GM12878 (cell line): ENCODE measurements at regions not wholly inside any gene's neighbourhood (a gene's known extent, or its start where the extent isn't known, plus 50 kb on each side); places are given as distances from the start of the nearest gene placed in this dataset.

Experiments used
- ATAC-seq: fragments of 200-7000 bp; cut with Tn5 transposase; 3 replicates; pipeline ENCODE4 v1.9.1; 2020; ENCODE audit warnings: mild to moderate bottlenecking, moderate library complexity
- BruUV-seq: library from RNA; stranded (reverse); fragments of 400-500 nt; replicated peaks from 2 replicates; lab custom pipeline; 2021; lab: Mats Ljungman, UMichigan
- CTCF ChIA-PET: fragments of 300-600 bp; sonication (Branson Sonifier 250); formaldehyde crosslinking; extraction: SDS; loops from one replicate; lab custom pipeline; 2021; ENCODE audit warnings: inconsistent platforms; lab: Yijun Ruan, JAX
- POLR2A ChIA-PET: fragments of 350-600 bp; formaldehyde crosslinking; extraction: SDS; loops from one replicate; lab custom pipeline; 2021; ENCODE audit warnings: inconsistent platforms; lab: Charles Lee
- RAD21 ChIA-PET: fragments of 300-600 bp; sonication (Branson Sonifier 250); formaldehyde crosslinking; loops from one replicate; lab custom pipeline; 2023; ENCODE audit warnings: antibody characterized with exemption; ENCODE audit not compliant: unreplicated experiment; lab: Charles Lee
- SMC1A ChIA-PET: fragments of 300-600 bp; sonication (Branson Sonifier 250); formaldehyde crosslinking; loops from one replicate; lab custom pipeline; 2023; ENCODE audit not compliant: unreplicated experiment, uncharacterized antibody; lab: Charles Lee
- DNase-seq: peaks from one replicate; pipeline ENCODE4 v3.0.0-alpha.2; 2011; ENCODE audit warnings: low read depth, low spot score
- FAIRE-seq: peaks from 3 replicates; lab custom pipeline; 2011; peaks lifted over from hg19 to GRCh38; lab: Jason Lieb, UNC
- H2AFZ ChIP-seq: 2 replicates; pipeline ENCODE4 v1.6.0; 2011; ENCODE audit warnings: low read depth, low read length, control low read depth; ENCODE audit not compliant: control insufficient read depth
- H3K27ac ChIP-seq: 2 replicates; pipeline ENCODE4 v1.5.1; 2011; ENCODE audit warnings: control low read depth; ENCODE audit not compliant: control insufficient read depth, insufficient read depth
- H3K27me3 ChIP-seq, 2 experiments: replicated peaks in 1 of 2; 2 replicates each; pipeline versions ENCODE4 v1.6.0 to v1.6.1; 2011; ENCODE audit warnings: low read length in 1 of 2; ENCODE audit not compliant: control insufficient read depth in 2 of 2, insufficient read depth in 2 of 2
- H3K36me3 ChIP-seq, 2 experiments: 2 replicates each; pipeline ENCODE4 v1.5.1; 2011; ENCODE audit warnings: low read length in 1 of 2; ENCODE audit not compliant: control insufficient read depth in 2 of 2, insufficient read depth in 2 of 2
- H3K4me1 ChIP-seq: 2 replicates; pipeline ENCODE4 v1.6.1; 2011; ENCODE audit warnings: mild to moderate bottlenecking, low read length, moderate library complexity, mixed read lengths; ENCODE audit not compliant: control insufficient read depth, insufficient read depth
- H3K4me2 ChIP-seq: 2 replicates; pipeline ENCODE4 v1.6.0; 2011; ENCODE audit warnings: control low read depth; ENCODE audit not compliant: control insufficient read depth, insufficient read depth
- H3K4me3 ChIP-seq: fragments of 200-600 bp; sonication (generic); 2 replicates; pipeline ENCODE4 v1.5.1; 2016
- H3K79me2 ChIP-seq: 2 replicates; pipeline ENCODE4 v1.6.0; 2011; ENCODE audit warnings: low read length; ENCODE audit not compliant: control insufficient read depth, insufficient read depth
- H3K9ac ChIP-seq: 2 replicates; pipeline ENCODE4 v1.8.0; 2011; ENCODE audit warnings: low read length, control low read depth, mixed read lengths; ENCODE audit not compliant: control insufficient read depth, insufficient read depth
- H3K9me3 ChIP-seq: replicated peaks from 3 replicates; pipeline ENCODE4 v1.5.1; 2011; ENCODE audit warnings: mild to moderate bottlenecking, low read length; ENCODE audit not compliant: control insufficient read depth, insufficient read depth
- H4K20me1 ChIP-seq: 2 replicates; pipeline ENCODE4 v1.6.0; 2011; ENCODE audit not compliant: control insufficient read depth, insufficient read depth
- ETV6 ChIP-seq, 2 experiments: fragments of 450-650 bp in 1 of 2; IDR thresholded peaks in 1 of 2; conservative IDR thresholded peaks in 1 of 2; 2 replicates each; pipeline ENCODE4 v1.6.1; 2014; ENCODE audit warnings: antibody characterized with exemption in 1 of 2, borderline replicate concordance in 1 of 2, low read depth in 1 of 2, mild to moderate bottlenecking in 1 of 2, moderate library complexity in 1 of 2
- FOS ChIP-seq: IDR thresholded peaks from 3 replicates; pipeline ENCODE4 v1.6.1; 2011; ENCODE audit warnings: borderline replicate concordance; ENCODE audit not compliant: insufficient read length; ENCODE audit errors: extremely low read depth
- HDAC6 ChIP-seq: fragments of 200-600 bp; sonication (generic); IDR thresholded peaks from one replicate; pipeline ENCODE4 v1.8.0; 2017; ENCODE audit warnings: antibody characterized with exemption; ENCODE audit not compliant: unreplicated experiment
- SREBF2 ChIP-seq: IDR thresholded peaks from 2 replicates; pipeline ENCODE4 v1.6.1; 2012; ENCODE audit warnings: mild to moderate bottlenecking, low read length
- YY1 ChIP-seq: IDR thresholded peaks from 2 replicates; pipeline ENCODE4 v1.6.1; 2011; ENCODE audit warnings: low read depth, mild to moderate bottlenecking, low read length
- ZNF217 ChIP-seq: fragments of 450-650 bp; IDR thresholded peaks from 2 replicates; pipeline ENCODE4 v1.6.1; 2017; ENCODE audit warnings: antibody characterized with exemption, mild to moderate bottlenecking
- ZSCAN29 ChIP-seq: fragments of 450-650 bp; IDR thresholded peaks from 2 replicates; pipeline ENCODE4 v1.6.1; 2017; ENCODE audit warnings: mild to moderate bottlenecking, moderate library complexity
- WGBS: methylation state at CpG from one replicate; pipeline ENCODE4 v1.1.6; 2016; ENCODE audit warnings: low lambda C conversion rate; ENCODE audit not compliant: insufficient replicate concordance, insufficient coverage; ENCODE audit errors: missing lambda C conversion rate; 5-methylcytosine and 5-hydroxymethylcytosine counted together
- in situ Hi-C: fragments of 300-500 bp; cut with MboI; formaldehyde crosslinking; loops from 9 replicates; pipeline ENCODE4 v1.14.3; 2018; ENCODE audit warnings: mixed read lengths
- intact Hi-C: fragments of 100-400 bp; cut with micrococcal nuclease; formaldehyde crosslinking; loops from one replicate; pipeline ENCODE4 v1.14.2; 2022; ENCODE audit not compliant: unreplicated experiment
- TF ChIP-seq, protein P1 (sequence below): IDR thresholded peaks from 2 replicates; pipeline ENCODE4 v1.6.1; 2012; ENCODE audit warnings: low read depth, low read length, improper control_type of control experiment
- TF ChIP-seq, protein P2 (sequence below): fragments of 450-650 bp; IDR thresholded peaks from 2 replicates; pipeline ENCODE4 v1.6.1; 2018; ENCODE audit warnings: mild to moderate bottlenecking, low read depth, moderate library complexity; ENCODE audit not compliant: partially characterized antibody
- TF ChIP-seq, protein P3 (sequence below): fragments of 150-350 bp; IDR thresholded peaks from 2 replicates; pipeline ENCODE4 v1.6.1; 2014; ENCODE audit warnings: mild to moderate bottlenecking, low read depth, low read length
- TF ChIP-seq, protein P4 (sequence below): IDR thresholded peaks from 2 replicates; pipeline ENCODE4 v1.6.1; 2012; ENCODE audit warnings: low read length, inconsistent platforms

DNA sequence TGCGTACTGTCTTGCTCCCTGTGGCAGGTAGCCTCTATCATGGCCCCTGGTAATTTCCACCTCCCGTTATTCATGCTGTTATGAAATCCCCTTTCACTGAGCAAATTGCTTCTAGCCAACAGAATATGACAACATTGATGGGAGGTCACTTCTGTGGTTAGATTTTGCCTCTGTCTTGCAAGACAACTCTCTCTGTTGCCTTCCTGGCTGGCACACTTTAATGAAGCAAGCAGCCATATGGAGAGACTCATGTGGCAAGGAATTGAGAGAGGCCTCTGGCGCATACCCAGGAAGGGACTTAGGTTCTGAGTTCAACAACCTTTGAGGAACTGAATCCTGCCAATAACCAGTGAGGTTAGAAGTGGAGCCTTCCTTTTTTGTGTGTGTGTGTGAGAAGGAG, 51.8 kb upstream of the GPRC5B start:
- BruUV-seq: no TSS peak
- Histone ChIP-seq H3K79me2 (no peaks in the 10 kb centered on the region), H3K4me2 (no peak overlapping the region), H3K9ac (no peak overlapping the region), H4K20me1 (no peaks in the 10 kb centered on the region), H3K27me3 (no peaks in the 10 kb centered on the region), H2AFZ (no peak overlapping the region), H3K4me1 (no peaks in the 10 kb centered on the region), H3K9me3 (no peaks in the 10 kb centered on the region), H3K36me3 (no peaks in the 10 kb centered on the region), H3K27ac (no peak overlapping the region), H3K4me3 (no peak overlapping the region)
- ChIA-PET CTCF (no interaction called here), SMC1A (no interaction called here), RAD21 (no interaction called here), POLR2A (no interaction called here)
- intact Hi-C loops: no loop called here
- 29% methylated on average over 3 of the region's 3 CpGs for WGBS
- TF ChIP-seq ETV6 (conservative IDR thresholded peaks at IDR 0.05 in 1 of 2, IDR thresholded peaks at IDR 0.05 in 1 of 2; ENCODE audit: borderline replicate concordance in 1 of 2, low read depth in 1 of 2) (no peak), HDAC6 (no peak), FOS (no peak), YY1 (no peak), ZNF217 (no peak), ZSCAN29 (no peak), SREBF2 (no peak)
- TF ChIP-seq, protein P1, sequence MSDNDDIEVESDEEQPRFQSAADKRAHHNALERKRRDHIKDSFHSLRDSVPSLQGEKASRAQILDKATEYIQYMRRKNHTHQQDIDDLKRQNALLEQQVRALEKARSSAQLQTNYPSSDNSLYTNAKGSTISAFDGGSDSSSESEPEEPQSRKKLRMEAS: no peak
- TF ChIP-seq, protein P2, sequence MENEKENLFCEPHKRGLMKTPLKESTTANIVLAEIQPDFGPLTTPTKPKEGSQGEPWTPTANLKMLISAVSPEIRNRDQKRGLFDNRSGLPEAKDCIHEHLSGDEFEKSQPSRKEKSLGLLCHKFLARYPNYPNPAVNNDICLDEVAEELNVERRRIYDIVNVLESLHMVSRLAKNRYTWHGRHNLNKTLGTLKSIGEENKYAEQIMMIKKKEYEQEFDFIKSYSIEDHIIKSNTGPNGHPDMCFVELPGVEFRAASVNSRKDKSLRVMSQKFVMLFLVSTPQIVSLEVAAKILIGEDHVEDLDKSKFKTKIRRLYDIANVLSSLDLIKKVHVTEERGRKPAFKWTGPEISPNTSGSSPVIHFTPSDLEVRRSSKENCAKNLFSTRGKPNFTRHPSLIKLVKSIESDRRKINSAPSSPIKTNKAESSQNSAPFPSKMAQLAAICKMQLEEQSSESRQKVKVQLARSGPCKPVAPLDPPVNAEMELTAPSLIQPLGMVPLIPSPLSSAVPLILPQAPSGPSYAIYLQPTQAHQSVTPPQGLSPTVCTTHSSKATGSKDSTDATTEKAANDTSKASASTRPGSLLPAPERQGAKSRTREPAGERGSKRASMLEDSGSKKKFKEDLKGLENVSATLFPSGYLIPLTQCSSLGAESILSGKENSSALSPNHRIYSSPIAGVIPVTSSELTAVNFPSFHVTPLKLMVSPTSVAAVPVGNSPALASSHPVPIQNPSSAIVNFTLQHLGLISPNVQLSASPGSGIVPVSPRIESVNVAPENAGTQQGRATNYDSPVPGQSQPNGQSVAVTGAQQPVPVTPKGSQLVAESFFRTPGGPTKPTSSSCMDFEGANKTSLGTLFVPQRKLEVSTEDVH: no peak
- TF ChIP-seq, protein P3, sequence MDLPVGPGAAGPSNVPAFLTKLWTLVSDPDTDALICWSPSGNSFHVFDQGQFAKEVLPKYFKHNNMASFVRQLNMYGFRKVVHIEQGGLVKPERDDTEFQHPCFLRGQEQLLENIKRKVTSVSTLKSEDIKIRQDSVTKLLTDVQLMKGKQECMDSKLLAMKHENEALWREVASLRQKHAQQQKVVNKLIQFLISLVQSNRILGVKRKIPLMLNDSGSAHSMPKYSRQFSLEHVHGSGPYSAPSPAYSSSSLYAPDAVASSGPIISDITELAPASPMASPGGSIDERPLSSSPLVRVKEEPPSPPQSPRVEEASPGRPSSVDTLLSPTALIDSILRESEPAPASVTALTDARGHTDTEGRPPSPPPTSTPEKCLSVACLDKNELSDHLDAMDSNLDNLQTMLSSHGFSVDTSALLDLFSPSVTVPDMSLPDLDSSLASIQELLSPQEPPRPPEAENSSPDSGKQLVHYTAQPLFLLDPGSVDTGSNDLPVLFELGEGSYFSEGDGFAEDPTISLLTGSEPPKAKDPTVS: no peak
- TF ChIP-seq, protein P4, sequence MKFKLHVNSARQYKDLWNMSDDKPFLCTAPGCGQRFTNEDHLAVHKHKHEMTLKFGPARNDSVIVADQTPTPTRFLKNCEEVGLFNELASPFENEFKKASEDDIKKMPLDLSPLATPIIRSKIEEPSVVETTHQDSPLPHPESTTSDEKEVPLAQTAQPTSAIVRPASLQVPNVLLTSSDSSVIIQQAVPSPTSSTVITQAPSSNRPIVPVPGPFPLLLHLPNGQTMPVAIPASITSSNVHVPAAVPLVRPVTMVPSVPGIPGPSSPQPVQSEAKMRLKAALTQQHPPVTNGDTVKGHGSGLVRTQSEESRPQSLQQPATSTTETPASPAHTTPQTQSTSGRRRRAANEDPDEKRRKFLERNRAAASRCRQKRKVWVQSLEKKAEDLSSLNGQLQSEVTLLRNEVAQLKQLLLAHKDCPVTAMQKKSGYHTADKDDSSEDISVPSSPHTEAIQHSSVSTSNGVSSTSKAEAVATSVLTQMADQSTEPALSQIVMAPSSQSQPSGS: no peak
- FAIRE-seq (no peak), DNase-seq (no peak), ATAC-seq (no peak)
- in situ Hi-C loops: no loop called here
